Upper lobe of right lung (tissue), 1 donor: ENCODE measurements at regions not wholly inside any gene's neighbourhood (a gene's known extent, or its start where the extent isn't known, plus 50 kb on each side); places are given as distances from the start of the nearest gene placed in this dataset.

ENCODE experiments used
- ATAC-seq: fragments of 200-7000 bp; cut with Tn5 transposase; one replicate; pipeline ENCODE4 v1.9.1; 2020; ENCODE audit warnings: mild to moderate bottlenecking, moderate library complexity
- DNase-seq: peaks from one replicate; pipeline ENCODE4 v3.0.0-alpha.2; 2020
- H3K27ac ChIP-seq: fragments of 200-600 bp; one replicate; pipeline ENCODE4 v1.8.0; 2022
- H3K27me3 ChIP-seq: fragments of 200-600 bp; one replicate; pipeline ENCODE4 v1.8.0; 2022; ENCODE audit warnings: mild to moderate bottlenecking
- H3K36me3 ChIP-seq: fragments of 200-600 bp; one replicate; pipeline ENCODE4 v1.8.0; 2022
- H3K4me1 ChIP-seq: fragments of 200-600 bp; one replicate; pipeline ENCODE4 v1.8.0; 2022
- H3K4me3 ChIP-seq: fragments of 200-600 bp; one replicate; pipeline ENCODE4 v1.8.0; 2022; ENCODE audit warnings: mild to moderate bottlenecking
- H3K9me3 ChIP-seq: fragments of 200-600 bp; one replicate; pipeline ENCODE4 v1.8.0; 2022
- intact Hi-C: fragments of 100-400 bp; cut with DNase I; formaldehyde crosslinking; loops from one replicate; pipeline ENCODE4 v1.11.0; 2022
- TF ChIP-seq, protein P1 (sequence below): fragments of 200-600 bp; IDR thresholded peaks from one replicate; pipeline ENCODE4 v1.8.0; 2022; ENCODE audit warnings: antibody characterized with exemption
- donor health status: DM: no; HTN: yes; CAD: no; lungs with severe emphysema.

DNA sequence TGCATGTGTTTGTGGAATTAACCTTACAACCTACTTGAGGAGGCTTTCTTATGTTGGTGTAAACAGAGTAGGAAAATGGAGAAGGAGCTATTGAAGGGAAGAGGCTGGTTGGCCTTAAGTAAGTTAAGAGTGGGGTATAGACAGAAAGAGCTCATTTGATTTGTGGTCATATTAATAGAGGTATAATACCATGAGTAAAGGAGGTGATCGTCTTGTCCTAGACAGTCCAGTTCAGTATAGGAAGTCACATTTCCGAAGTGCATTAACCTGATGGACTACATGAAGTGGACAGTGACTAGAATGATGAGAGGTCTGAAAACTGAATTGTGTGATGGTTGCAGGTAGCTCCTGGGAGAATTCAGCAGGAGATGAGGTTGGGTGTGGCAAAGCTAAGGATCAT lies 215.4 kb upstream of the ZC3H12A start:
- no peaks in the 10 kb centered on the region for H3K36me3 ChIP-seq
- intact Hi-C loops, result no loop called here
- H3K9me3 ChIP-seq, result no peaks in the 10 kb centered on the region
- DNase-seq (no peak), ATAC-seq (no peak)
- no peak overlapping the region for H3K4me3 ChIP-seq
- H3K4me1 ChIP-seq, result no peaks in the 10 kb centered on the region
- H3K27me3 ChIP-seq, result peaks cover 55% of the 10 kb centered on the region
- H3K27ac ChIP-seq, result no peak overlapping the region
- TF ChIP-seq, protein P1, sequence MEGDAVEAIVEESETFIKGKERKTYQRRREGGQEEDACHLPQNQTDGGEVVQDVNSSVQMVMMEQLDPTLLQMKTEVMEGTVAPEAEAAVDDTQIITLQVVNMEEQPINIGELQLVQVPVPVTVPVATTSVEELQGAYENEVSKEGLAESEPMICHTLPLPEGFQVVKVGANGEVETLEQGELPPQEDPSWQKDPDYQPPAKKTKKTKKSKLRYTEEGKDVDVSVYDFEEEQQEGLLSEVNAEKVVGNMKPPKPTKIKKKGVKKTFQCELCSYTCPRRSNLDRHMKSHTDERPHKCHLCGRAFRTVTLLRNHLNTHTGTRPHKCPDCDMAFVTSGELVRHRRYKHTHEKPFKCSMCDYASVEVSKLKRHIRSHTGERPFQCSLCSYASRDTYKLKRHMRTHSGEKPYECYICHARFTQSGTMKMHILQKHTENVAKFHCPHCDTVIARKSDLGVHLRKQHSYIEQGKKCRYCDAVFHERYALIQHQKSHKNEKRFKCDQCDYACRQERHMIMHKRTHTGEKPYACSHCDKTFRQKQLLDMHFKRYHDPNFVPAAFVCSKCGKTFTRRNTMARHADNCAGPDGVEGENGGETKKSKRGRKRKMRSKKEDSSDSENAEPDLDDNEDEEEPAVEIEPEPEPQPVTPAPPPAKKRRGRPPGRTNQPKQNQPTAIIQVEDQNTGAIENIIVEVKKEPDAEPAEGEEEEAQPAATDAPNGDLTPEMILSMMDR, result no peak

GRCh38 chr1:37261129-37261528 lies 213.3 kb upstream of the ZC3H12A start:
- no peak for ATAC-seq
- TF ChIP-seq, protein P1, result no peak
- no peak for DNase-seq
- no peak overlapping the region for H3K4me3 ChIP-seq
- no peaks in the 10 kb centered on the region for H3K9me3 ChIP-seq
- H3K36me3 ChIP-seq, result no peaks in the 10 kb centered on the region
- intact Hi-C loops, result no loop called here
- H3K27me3 ChIP-seq, result peaks cover 52% of the 10 kb centered on the region
- H3K27ac ChIP-seq, result no peak overlapping the region
- no peaks in the 10 kb centered on the region for H3K4me1 ChIP-seq

DNA sequence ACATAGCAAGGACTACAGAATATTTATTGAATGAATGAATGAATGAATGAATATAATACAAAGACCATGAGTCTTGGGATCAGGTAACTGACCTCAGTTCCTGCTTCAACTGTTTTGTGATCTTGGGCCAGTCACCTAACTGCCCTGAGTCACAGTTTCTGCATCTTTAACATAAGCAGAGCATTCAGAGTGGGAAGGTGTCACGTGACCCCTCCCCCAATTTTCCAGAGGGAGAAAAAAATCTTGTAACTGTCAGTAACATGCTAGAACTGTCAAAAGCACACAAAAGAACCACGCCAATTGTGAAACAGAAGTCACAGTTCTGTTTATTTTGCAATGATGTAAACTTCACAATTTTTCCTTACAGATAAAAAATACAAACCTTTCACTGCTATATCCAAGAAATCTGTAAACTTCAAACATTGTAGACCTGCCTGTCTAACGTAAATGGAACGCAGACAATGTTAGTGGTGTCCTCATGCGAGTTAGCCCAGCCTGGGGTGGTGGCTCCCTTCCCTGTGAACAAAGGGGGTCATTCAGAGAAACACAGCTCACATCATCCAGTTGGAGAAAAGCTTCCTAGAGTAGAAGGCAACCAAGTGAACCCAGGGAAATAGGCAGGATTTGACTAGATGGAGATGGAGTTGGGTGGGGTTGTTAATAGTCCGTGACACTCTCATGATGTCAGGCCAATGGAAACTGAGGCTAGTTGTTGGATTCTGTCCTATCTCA lies 211.8 kb upstream of the ZC3H12A start:
- Histone ChIP-seq H3K36me3 (no peaks in the 10 kb centered on the region), H3K27ac (no peak overlapping the region), H3K4me3 (no peak overlapping the region), H3K27me3 (peaks cover 39% of the 10 kb centered on the region), H3K9me3 (no peaks in the 10 kb centered on the region), H3K4me1 (no peaks in the 10 kb centered on the region)
- DNase-seq, result no peak
- ATAC-seq, result no peak
- TF ChIP-seq, protein P1, result no peak
- intact Hi-C loops, result no loop called here

DNA sequence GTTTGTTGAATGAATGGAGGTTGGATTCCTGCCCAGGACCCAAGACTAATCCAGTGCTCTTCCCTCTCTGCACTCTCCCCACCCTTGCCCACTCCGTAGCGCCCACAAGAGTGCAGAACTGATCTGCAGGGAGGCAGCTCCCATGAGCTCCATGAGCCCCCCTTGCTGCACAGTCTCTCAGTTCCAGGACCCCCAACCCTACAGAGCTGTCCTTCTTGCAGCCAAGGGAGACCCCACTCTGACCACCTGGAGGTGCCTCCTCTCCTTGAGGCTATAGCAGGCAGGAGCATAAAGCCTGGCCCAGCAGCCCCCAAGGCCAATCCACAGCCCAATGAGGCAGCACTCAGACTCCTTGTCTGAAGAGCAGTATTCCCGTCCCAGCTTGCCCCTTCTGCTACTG lies 209.2 kb upstream of the ZC3H12A start:
- intact Hi-C loops, result no loop called here
- Histone ChIP-seq H3K27me3 (peaks cover 18% of the 10 kb centered on the region), H3K4me1 (no peaks in the 10 kb centered on the region), H3K9me3 (no peaks in the 10 kb centered on the region), H3K4me3 (no peak overlapping the region), H3K36me3 (no peaks in the 10 kb centered on the region), H3K27ac (no peak overlapping the region)
- no peak for ATAC-seq
- no peak for DNase-seq
- TF ChIP-seq, protein P1, result no peak

DNA sequence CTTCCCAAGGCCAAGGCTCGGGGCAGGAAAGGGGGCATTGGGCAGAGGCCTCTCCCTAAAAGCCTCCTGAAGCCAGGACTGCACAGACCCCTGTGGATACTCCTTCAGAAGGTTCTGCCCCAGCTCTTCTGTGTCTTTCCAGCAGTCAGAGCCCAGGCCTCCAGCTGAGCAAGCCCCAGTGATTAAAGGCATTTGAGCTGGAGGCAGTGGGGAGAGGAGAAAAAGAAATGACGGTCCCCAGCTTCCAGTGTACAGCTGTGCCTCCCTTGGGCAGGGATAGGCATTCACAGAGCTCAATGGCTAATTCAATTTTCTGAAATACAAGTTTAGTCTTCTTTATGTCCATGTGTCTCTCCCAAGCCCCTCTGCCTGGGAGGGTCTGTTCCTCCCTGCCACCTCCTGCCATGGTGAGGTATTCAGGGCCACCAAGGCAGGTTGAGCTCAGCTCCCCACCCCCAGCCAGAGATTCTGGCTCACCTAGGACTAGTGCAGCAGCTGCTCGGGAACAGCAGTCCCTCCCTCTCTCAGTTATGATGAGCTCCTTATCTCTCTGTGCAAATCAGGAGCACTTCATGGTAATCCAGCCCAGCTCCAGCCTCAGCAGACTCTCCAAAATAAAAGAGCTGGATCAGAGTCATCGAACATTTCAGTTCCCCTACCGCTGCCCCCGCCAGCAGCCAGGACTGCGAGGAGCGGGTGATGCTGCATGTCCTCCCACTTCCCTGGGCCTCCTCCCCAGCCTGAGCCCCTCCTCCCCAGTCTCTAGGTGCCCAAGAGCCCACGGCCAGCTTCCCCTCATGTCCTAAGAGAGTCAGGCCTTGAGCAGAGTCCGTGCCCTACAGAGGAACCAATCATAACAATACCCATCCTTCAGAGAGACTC lies 208.4 kb upstream of the ZC3H12A start:
- Histone ChIP-seq H3K4me3 (no peak overlapping the region), H3K4me1 (no peaks in the 10 kb centered on the region), H3K36me3 (no peaks in the 10 kb centered on the region), H3K27me3 (peaks cover 18% of the 10 kb centered on the region), H3K27ac (no peak overlapping the region), H3K9me3 (no peaks in the 10 kb centered on the region)
- intact Hi-C loops, result no loop called here
- TF ChIP-seq, protein P1, result no peak
- ATAC-seq (no peak), DNase-seq (no peak)
